Right lobe of liver (tissue), 4 donors: ENCODE measurements at regions not wholly inside any gene's neighbourhood (a gene's known extent, or its start where the extent isn't known, plus 50 kb on each side); places are given as distances from the start of the nearest gene placed in this dataset.
"Not testable (repeated sequence)": the region's sequence is repeated elsewhere in the genome, so short reads cannot be mapped to it uniquely, and the experiment has no call there.

ENCODE experiments used
- POLR2A ChIP-seq: fragments of 450-650 bp; IDR thresholded peaks from one replicate; pipeline ENCODE4 v1.6.1; 2017; ENCODE audit warnings: antibody characterized with exemption, mild to moderate bottlenecking
- TF ChIP-seq, protein P1 (sequence below), 4 donors: fragments of 200-600 bp in 3 of 4; fragments of 450-650 bp in 1 of 4; IDR thresholded peaks; one replicate each; pipeline versions ENCODE4 v1.5.1 to v1.8.0; 2016 to 2022; ENCODE audit warnings: antibody characterized with exemption in 4 of 4, mild to moderate bottlenecking in 2 of 4
- donor health status: DM: no; HTN: no; CAD: no.
- donor health status: DM: no; HTN: no; CAD: no.
- donor health status: DM: no; HTN: yes; CAD: no.

DNA sequence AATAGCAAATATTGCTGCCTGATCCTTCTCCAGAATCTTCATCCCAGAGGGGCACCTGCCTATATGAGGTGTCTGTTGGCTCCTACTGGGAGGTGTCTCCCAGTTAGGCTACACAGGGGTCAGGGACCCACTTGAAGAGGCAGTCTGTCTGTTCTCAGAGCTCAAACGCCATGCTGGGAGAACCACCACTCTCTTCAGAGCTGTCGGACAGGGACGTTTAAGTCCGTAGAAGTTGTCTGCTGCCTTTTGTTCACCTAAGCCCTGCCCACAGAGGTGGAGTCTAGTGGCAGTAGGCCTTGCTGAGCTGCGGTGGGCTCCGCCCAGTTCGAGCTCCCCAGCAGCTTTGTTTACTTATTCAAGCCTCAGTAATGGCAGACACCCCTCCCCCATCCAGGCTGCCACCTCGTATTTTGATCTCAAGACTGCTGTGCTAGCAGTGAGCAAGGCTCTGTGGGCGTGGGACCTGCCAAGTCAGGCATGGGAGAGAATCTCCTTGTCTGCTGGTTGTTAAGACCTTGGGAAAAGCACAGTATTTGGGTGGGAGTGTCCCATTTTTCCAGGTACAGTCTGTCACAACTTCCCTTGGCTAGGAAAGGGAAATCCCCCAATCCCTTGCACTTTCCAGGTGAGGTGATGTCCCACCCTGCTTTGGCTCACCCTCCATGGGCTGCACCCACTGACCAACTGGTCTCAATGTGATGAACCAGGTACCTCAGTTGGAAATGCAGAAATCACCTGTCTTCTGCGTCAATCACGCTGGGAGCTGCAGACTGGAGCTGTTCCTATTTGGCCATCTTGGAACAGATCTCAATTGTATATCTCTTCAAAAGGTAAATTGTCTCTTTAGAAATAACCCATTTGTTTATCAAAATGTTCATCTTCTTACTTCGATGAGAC is 87.4 kb upstream of the ITPRID2 start:
- TF ChIP-seq, protein P1, sequence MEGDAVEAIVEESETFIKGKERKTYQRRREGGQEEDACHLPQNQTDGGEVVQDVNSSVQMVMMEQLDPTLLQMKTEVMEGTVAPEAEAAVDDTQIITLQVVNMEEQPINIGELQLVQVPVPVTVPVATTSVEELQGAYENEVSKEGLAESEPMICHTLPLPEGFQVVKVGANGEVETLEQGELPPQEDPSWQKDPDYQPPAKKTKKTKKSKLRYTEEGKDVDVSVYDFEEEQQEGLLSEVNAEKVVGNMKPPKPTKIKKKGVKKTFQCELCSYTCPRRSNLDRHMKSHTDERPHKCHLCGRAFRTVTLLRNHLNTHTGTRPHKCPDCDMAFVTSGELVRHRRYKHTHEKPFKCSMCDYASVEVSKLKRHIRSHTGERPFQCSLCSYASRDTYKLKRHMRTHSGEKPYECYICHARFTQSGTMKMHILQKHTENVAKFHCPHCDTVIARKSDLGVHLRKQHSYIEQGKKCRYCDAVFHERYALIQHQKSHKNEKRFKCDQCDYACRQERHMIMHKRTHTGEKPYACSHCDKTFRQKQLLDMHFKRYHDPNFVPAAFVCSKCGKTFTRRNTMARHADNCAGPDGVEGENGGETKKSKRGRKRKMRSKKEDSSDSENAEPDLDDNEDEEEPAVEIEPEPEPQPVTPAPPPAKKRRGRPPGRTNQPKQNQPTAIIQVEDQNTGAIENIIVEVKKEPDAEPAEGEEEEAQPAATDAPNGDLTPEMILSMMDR (IDR thresholded peaks at IDR 0.05), result not testable (repeated sequence)
- TF ChIP-seq POLR2A, result not testable (repeated sequence)
